ENCODE measurements at regions not wholly inside any gene's neighbourhood (a gene's known extent, or its start where the extent isn't known, plus 50 kb on each side); places are given as distances from the start of the nearest gene placed in this dataset.

GRCh38 chr7:34227525-34227924 is 322.2 kb downstream of the BMPER start:
- no peak for TF ChIP-seq CEBPB (IDR thresholded peaks at IDR 0.05)
- no peak for TF ChIP-seq CREB1 (IDR thresholded peaks at IDR 0.05; ENCODE audit: low read depth)
- no peak for TF ChIP-seq ZBTB7A (IDR thresholded peaks at IDR 0.05; ENCODE audit: low read depth)
- no peak for TF ChIP-seq NFIC (IDR thresholded peaks at IDR 0.05)
- no peak for TF ChIP-seq TEAD4 (IDR thresholded peaks at IDR 0.05)
- no peak for TF ChIP-seq YY1 (IDR thresholded peaks at IDR 0.05; ENCODE audit: low read depth)

GRCh38 chr7:34236057-34236456 is 330.7 kb downstream of the BMPER start:
- TF ChIP-seq CREB1 (IDR thresholded peaks at IDR 0.05; ENCODE audit: low read depth) (no peak), TAF1 (IDR thresholded peaks at IDR 0.05; ENCODE audit: low read depth) (no peak), NFIC (IDR thresholded peaks at IDR 0.05) (no peak), REST (IDR thresholded peaks at IDR 0.05; ENCODE audit: low read depth) (no peak)

GRCh38 chr7:34236839-34237492 is 331.6 kb downstream of the BMPER start:
- TF ChIP-seq CREB1 (IDR thresholded peaks at IDR 0.05; ENCODE audit: low read depth) (no peak), MAX (IDR thresholded peaks at IDR 0.05) (no peak), FOXM1 (IDR thresholded peaks at IDR 0.05; ENCODE audit: borderline replicate concordance, low read depth) (no peak), NFIC (IDR thresholded peaks at IDR 0.05) (no peak), EP300 (IDR thresholded peaks at IDR 0.05; ENCODE audit: borderline replicate concordance) (no peak), TCF12 (IDR thresholded peaks at IDR 0.05; ENCODE audit: low read depth) (no peak), TEAD4 (IDR thresholded peaks at IDR 0.05) (no peak), YY1 (IDR thresholded peaks at IDR 0.05; ENCODE audit: low read depth) (no peak), RAD21 (IDR thresholded peaks at IDR 0.05; ENCODE audit: low read depth) (no peak), REST (IDR thresholded peaks at IDR 0.05; ENCODE audit: low read depth) (no peak), CEBPB (IDR thresholded peaks at IDR 0.05) (no peak), USF1 (IDR thresholded peaks at IDR 0.05) (no peak), TAF1 (IDR thresholded peaks at IDR 0.05; ENCODE audit: low read depth) (no peak), ZBTB7A (IDR thresholded peaks at IDR 0.05; ENCODE audit: low read depth) (no peak)

GRCh38 chr7:34237493-34237849 is 332.1 kb downstream of the BMPER start:
- TF ChIP-seq TEAD4 (IDR thresholded peaks at IDR 0.05), result no peak
- no peak for TF ChIP-seq NFIC (IDR thresholded peaks at IDR 0.05)
- no peak for TF ChIP-seq ZBTB7A (IDR thresholded peaks at IDR 0.05; ENCODE audit: low read depth)
- TF ChIP-seq CREB1 (IDR thresholded peaks at IDR 0.05; ENCODE audit: low read depth), result no peak
- TF ChIP-seq EP300 (IDR thresholded peaks at IDR 0.05; ENCODE audit: borderline replicate concordance), result no peak
- TF ChIP-seq TAF1 (IDR thresholded peaks at IDR 0.05; ENCODE audit: low read depth), result no peak
- no peak for TF ChIP-seq TCF12 (IDR thresholded peaks at IDR 0.05; ENCODE audit: low read depth)
- no peak for TF ChIP-seq REST (IDR thresholded peaks at IDR 0.05; ENCODE audit: low read depth)
- TF ChIP-seq FOXM1 (IDR thresholded peaks at IDR 0.05; ENCODE audit: borderline replicate concordance, low read depth), result no peak
- no peak for TF ChIP-seq EGR1 (IDR thresholded peaks at IDR 0.05)
- TF ChIP-seq MAX (IDR thresholded peaks at IDR 0.05), result no peak
- TF ChIP-seq CEBPB (IDR thresholded peaks at IDR 0.05), result no peak
- TF ChIP-seq YY1 (IDR thresholded peaks at IDR 0.05; ENCODE audit: low read depth), result no peak
- TF ChIP-seq RAD21 (IDR thresholded peaks at IDR 0.05; ENCODE audit: low read depth), result no peak
- no peak for TF ChIP-seq USF1 (IDR thresholded peaks at IDR 0.05)

GRCh38 chr7:34240417-34240816 is 335.1 kb downstream of the BMPER start:
- TF ChIP-seq CEBPB (IDR thresholded peaks at IDR 0.05) (no peak), FOXM1 (IDR thresholded peaks at IDR 0.05; ENCODE audit: borderline replicate concordance, low read depth) (no peak), EGR1 (IDR thresholded peaks at IDR 0.05) (no peak), EP300 (IDR thresholded peaks at IDR 0.05; ENCODE audit: borderline replicate concordance) (no peak), NFIC (IDR thresholded peaks at IDR 0.05) (no peak), TAF1 (IDR thresholded peaks at IDR 0.05; ENCODE audit: low read depth) (no peak), TEAD4 (IDR thresholded peaks at IDR 0.05) (no peak)
